ENCODE measurements at regions not wholly inside any gene's neighbourhood (a gene's known extent, or its start where the extent isn't known, plus 50 kb on each side); places are given as distances from the start of the nearest gene placed in this dataset.

- no peak overlapping the region for H3K27ac ChIP-seq (ENCODE audit: low read depth, low read length)
- H3K27me3 ChIP-seq (ENCODE audit: low read length), result no peaks in the 10 kb centered on the region
- H3K9me3 ChIP-seq (ENCODE audit: insufficient read depth, low read length), result no peaks in the 10 kb centered on the region
- no peaks in the 10 kb centered on the region for H3F3A ChIP-seq (ENCODE audit: insufficient read depth)
- H3K9ac ChIP-seq (ENCODE audit: low read length), result no peak overlapping the region
- TF ChIP-seq CTCF (IDR thresholded peaks at IDR 0.05; ENCODE audit: insufficient read depth, low read length, poor library complexity, severe bottlenecking), result no peak
- TF ChIP-seq EZH2phosphoT487 (conservative IDR thresholded peaks at IDR 0.05; ENCODE audit: low read length), result no peak
- H3K79me2 ChIP-seq (ENCODE audit: insufficient read depth, low read length), result no peaks in the 10 kb centered on the region
- no peak overlapping the region for H3K4me3 ChIP-seq (ENCODE audit: insufficient read depth, low read length, poor library complexity, severe bottlenecking)
- no peaks in the 10 kb centered on the region for H3K36me3 ChIP-seq (ENCODE audit: low read length)
- H3K4me2 ChIP-seq (ENCODE audit: low read depth, low read length, poor library complexity, severe bottlenecking), result no peak overlapping the region
- H2AFZ ChIP-seq (ENCODE audit: low read depth, low read length, severe bottlenecking), result no peak overlapping the region
- no peaks in the 10 kb centered on the region for H3K9me2 ChIP-seq (replicated peaks; ENCODE audit: insufficient read depth, low read length)
- no peaks in the 10 kb centered on the region for H4K20me1 ChIP-seq (ENCODE audit: low read depth, low read length)
Observed at GRCh38 chr10:4498711-4499251, 327.2 kb upstream of the AKR1E2 start.

- Histone ChIP-seq H2AFZ (ENCODE audit: low read depth, low read length, severe bottlenecking) (no peak overlapping the region), H3K27me3 (ENCODE audit: low read length) (no peaks in the 10 kb centered on the region), H3K4me3 (ENCODE audit: insufficient read depth, low read length, poor library complexity, severe bottlenecking) (no peak overlapping the region), H3K9ac (ENCODE audit: low read length) (no peak overlapping the region), H3K9me3 (ENCODE audit: insufficient read depth, low read length) (no peaks in the 10 kb centered on the region), H3K36me3 (ENCODE audit: low read length) (no peaks in the 10 kb centered on the region), H3K9me2 (replicated peaks; ENCODE audit: insufficient read depth, low read length) (no peaks in the 10 kb centered on the region), H4K20me1 (ENCODE audit: low read depth, low read length) (no peaks in the 10 kb centered on the region), H3K27ac (ENCODE audit: low read depth, low read length) (no peak overlapping the region), H3F3A (ENCODE audit: insufficient read depth) (no peaks in the 10 kb centered on the region), H3K4me2 (ENCODE audit: low read depth, low read length, poor library complexity, severe bottlenecking) (no peak overlapping the region), H3K79me2 (ENCODE audit: insufficient read depth, low read length) (no peaks in the 10 kb centered on the region)
- TF ChIP-seq EZH2phosphoT487 (conservative IDR thresholded peaks at IDR 0.05; ENCODE audit: low read length) (no peak), CTCF (IDR thresholded peaks at IDR 0.05; ENCODE audit: insufficient read depth, low read length, poor library complexity, severe bottlenecking) (no peak)
Observed at GRCh38 chr10:4494551-4494950, 331.5 kb upstream of the AKR1E2 start.

- H3K4me3 ChIP-seq (ENCODE audit: insufficient read depth, low read length, poor library complexity, severe bottlenecking), result no peak overlapping the region
- TF ChIP-seq CTCF (IDR thresholded peaks at IDR 0.05; ENCODE audit: insufficient read depth, low read length, poor library complexity, severe bottlenecking) (no peak), EZH2phosphoT487 (conservative IDR thresholded peaks at IDR 0.05; ENCODE audit: low read length) (no peak)
- no peak overlapping the region for H2AFZ ChIP-seq (ENCODE audit: low read depth, low read length, severe bottlenecking)
- no peaks in the 10 kb centered on the region for H4K20me1 ChIP-seq (ENCODE audit: low read depth, low read length)
- no peak overlapping the region for H3K9ac ChIP-seq (ENCODE audit: low read length)
- no peaks in the 10 kb centered on the region for H3K9me3 ChIP-seq (ENCODE audit: insufficient read depth, low read length)
- no peaks in the 10 kb centered on the region for H3K27me3 ChIP-seq (ENCODE audit: low read length)
- no peaks in the 10 kb centered on the region for H3F3A ChIP-seq (ENCODE audit: insufficient read depth)
- no peaks in the 10 kb centered on the region for H3K36me3 ChIP-seq (ENCODE audit: low read length)
- H3K27ac ChIP-seq (ENCODE audit: low read depth, low read length), result no peak overlapping the region
- H3K79me2 ChIP-seq (ENCODE audit: insufficient read depth, low read length), result no peaks in the 10 kb centered on the region
- no peak overlapping the region for H3K4me2 ChIP-seq (ENCODE audit: low read depth, low read length, poor library complexity, severe bottlenecking)
- H3K9me2 ChIP-seq (replicated peaks; ENCODE audit: insufficient read depth, low read length), result no peaks in the 10 kb centered on the region
Observed at GRCh38 chr10:4492202-4492601, 333.8 kb upstream of the AKR1E2 start.
